Mammary epithelial cell (primary cell): ENCODE measurements at regions not wholly inside any gene's neighbourhood (a gene's known extent, or its start where the extent isn't known, plus 50 kb on each side); places are given as distances from the start of the nearest gene placed in this dataset.

ENCODE experiments used
- EZH2 ChIP-seq: IDR thresholded peaks from 2 replicates; pipeline ENCODE4 v1.6.1; 2012; ENCODE audit warnings: low read length, inconsistent platforms, borderline replicate concordance
- TF ChIP-seq, protein P1 (sequence below), 2 donors: IDR thresholded peaks in 1 of 2; conservative IDR thresholded peaks in 1 of 2; 2 replicates each; pipeline ENCODE4 v1.5.1; 2011 to 2012; ENCODE audit warnings: inconsistent platforms in 2 of 2, low read length in 2 of 2, mild to moderate bottlenecking in 2 of 2, control low read depth in 1 of 2, low read depth in 1 of 2; ENCODE audit not compliant: insufficient read depth in 1 of 2; ENCODE audit errors: extremely low read depth in 1 of 2

DNA sequence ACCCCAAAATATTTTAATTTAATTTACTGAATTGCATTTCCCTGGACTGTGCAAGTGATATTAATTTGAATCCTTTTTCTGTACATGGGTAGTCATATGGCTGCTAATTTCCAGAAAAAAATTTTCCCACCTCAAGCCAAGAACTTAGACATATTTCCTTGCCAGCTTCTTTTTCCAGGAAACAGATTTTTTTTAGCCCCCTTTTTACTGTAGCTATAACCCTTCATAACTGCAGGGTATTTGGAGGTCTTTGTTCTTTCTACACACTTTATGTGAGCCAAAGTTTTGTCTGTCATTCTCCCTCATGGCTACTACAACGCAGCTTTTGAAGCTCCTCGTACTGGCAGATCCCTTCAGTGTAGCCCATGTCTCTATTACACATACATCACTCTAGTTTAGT, 261.2 kb upstream of the PIK3R1 start:
- TF ChIP-seq, protein P1, sequence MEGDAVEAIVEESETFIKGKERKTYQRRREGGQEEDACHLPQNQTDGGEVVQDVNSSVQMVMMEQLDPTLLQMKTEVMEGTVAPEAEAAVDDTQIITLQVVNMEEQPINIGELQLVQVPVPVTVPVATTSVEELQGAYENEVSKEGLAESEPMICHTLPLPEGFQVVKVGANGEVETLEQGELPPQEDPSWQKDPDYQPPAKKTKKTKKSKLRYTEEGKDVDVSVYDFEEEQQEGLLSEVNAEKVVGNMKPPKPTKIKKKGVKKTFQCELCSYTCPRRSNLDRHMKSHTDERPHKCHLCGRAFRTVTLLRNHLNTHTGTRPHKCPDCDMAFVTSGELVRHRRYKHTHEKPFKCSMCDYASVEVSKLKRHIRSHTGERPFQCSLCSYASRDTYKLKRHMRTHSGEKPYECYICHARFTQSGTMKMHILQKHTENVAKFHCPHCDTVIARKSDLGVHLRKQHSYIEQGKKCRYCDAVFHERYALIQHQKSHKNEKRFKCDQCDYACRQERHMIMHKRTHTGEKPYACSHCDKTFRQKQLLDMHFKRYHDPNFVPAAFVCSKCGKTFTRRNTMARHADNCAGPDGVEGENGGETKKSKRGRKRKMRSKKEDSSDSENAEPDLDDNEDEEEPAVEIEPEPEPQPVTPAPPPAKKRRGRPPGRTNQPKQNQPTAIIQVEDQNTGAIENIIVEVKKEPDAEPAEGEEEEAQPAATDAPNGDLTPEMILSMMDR (conservative IDR thresholded peaks at IDR 0.05 in 1 of 2, IDR thresholded peaks at IDR 0.05 in 1 of 2; ENCODE audit: extremely low read depth in 1 of 2, insufficient read depth in 1 of 2, low read depth in 1 of 2, low read length in 2 of 2) = no peak
- TF ChIP-seq EZH2 = no peak
